HG02610 (cell line): ENCODE measurements at regions not wholly inside any gene's neighbourhood (a gene's known extent, or its start where the extent isn't known, plus 50 kb on each side); places are given as distances from the start of the nearest gene placed in this dataset.

Experiments
- ATAC-seq: cut with Tn5 transposase; IDR thresholded peaks from one replicate; pipeline ENCODE4 v1.9.1; 2021; ENCODE audit warnings: mild to moderate bottlenecking, moderate library complexity; ENCODE audit not compliant: unreplicated experiment

GRCh38 chr21:17903929-17904639, 84.9 kb upstream of the C21orf91 start:
- ATAC-seq = no peak

DNA sequence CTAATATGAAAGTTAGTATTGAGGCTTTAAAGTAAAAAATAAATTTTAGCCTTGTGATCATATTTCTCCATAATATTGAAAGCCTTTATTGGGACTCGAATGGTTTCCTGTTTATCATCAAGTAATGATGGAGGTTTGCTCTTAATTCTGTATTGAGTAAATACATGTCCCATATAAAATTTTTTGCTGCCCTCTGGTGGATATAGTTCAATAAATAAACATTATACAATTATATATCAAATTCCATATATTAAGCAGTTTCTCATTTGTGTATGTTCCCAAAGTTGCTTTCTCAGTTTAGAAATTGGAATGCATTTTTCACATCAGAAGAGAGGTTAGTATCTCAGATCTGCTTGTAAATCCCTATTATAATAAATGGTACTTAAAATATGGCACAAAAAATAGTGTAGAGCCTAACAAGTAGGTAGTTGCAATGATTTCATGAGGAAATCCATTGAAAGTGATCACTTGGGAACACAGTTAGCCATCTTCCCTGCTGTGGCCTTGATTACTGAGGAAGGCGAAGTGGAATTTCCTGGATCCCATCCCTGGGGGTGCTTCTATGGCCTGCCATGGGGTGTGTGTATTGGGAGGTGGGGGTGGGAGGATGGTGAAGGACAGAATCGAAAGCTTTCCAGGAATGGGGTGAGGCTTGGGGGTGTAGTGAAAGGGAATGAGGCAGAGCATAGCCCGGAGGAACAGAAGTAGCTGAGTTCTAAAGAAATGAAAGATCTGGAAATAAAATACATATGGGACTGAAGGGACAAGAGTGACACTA, 84.1 kb upstream of the C21orf91 start:
- no peak for ATAC-seq

- ATAC-seq = no peak
Measured at GRCh38 chr21:17901458-17902079, 82.4 kb upstream of the C21orf91 start.

- no peak for ATAC-seq
Measured at GRCh38 chr21:17900990-17901385, 81.8 kb upstream of the C21orf91 start.

GRCh38 chr21:17900281-17900989, 81.3 kb upstream of the C21orf91 start:
- no peak for ATAC-seq

DNA sequence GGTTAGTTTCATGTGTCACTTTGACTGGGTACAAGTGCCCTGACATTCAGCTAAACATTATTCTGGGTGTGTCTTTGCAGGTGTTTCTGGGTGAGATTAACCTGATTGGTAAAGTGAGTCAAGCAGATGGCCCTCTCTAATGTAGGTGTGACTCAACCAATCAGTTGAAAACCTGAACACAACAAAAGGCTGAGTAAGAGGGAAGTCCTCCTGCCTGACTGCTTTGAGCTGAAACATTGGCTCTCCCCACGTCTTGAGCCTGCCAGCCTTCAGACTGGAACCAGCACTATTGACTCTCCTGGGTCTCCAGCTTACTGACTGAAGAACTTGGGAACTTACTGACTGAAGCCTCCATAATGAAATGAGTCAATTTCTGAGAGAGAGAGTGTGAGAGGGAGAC, 70.0 kb upstream of the C21orf91 start:
- no peak for ATAC-seq

- no peak for ATAC-seq
Measured at GRCh38 chr21:17869115-17869514, 50.0 kb upstream of the C21orf91 start.
